Neutrophil (primary cell): ENCODE measurements at regions not wholly inside any gene's neighbourhood (a gene's known extent, or its start where the extent isn't known, plus 50 kb on each side); places are given as distances from the start of the nearest gene placed in this dataset.

ENCODE experiments used
- H3K27ac ChIP-seq: fragments of 200-600 bp; sonication (generic); 2 replicates; pipeline ENCODE4 v1.5.1; 2016; ENCODE audit warnings: mild to moderate bottlenecking, moderate library complexity
- H3K27me3 ChIP-seq: fragments of 200-600 bp; sonication (generic); 2 replicates; pipeline ENCODE4 v1.6.0; 2016; ENCODE audit warnings: mild to moderate bottlenecking
- H3K36me3 ChIP-seq: fragments of 200-600 bp; sonication (generic); 2 replicates; pipeline ENCODE4 v1.5.1; 2017
- H3K4me1 ChIP-seq, 2 experiments: fragments of 200-600 bp in 1 of 2; sonication (generic) in 1 of 2; 1 replicate in 1 of 2; 2 replicates in 1 of 2; pipeline versions ENCODE4 v1.5.1 to v1.6.1; 2013 to 2016; ENCODE audit warnings: low read depth in 1 of 2, low read length in 1 of 2, mild to moderate bottlenecking in 1 of 2, moderate library complexity in 1 of 2; ENCODE audit not compliant: control insufficient read depth in 1 of 2, insufficient read depth in 1 of 2
- H3K4me3 ChIP-seq, 2 experiments: fragments of 200-600 bp in 1 of 2; sonication (generic) in 1 of 2; 1 replicate in 1 of 2; 2 replicates in 1 of 2; pipeline ENCODE4 v1.5.1; 2013 to 2016; ENCODE audit warnings: low read depth in 1 of 2, low read length in 1 of 2, mild to moderate bottlenecking in 1 of 2, moderate library complexity in 1 of 2
- H3K9me3 ChIP-seq: fragments of 200-600 bp; sonication (generic); 2 replicates; pipeline ENCODE4 v1.5.1; 2016
- TF ChIP-seq, protein P1 (sequence below): fragments of 200-600 bp; sonication (generic); IDR thresholded peaks from 2 replicates; pipeline ENCODE4 v1.5.1; 2016; ENCODE audit warnings: antibody characterized with exemption

DNA sequence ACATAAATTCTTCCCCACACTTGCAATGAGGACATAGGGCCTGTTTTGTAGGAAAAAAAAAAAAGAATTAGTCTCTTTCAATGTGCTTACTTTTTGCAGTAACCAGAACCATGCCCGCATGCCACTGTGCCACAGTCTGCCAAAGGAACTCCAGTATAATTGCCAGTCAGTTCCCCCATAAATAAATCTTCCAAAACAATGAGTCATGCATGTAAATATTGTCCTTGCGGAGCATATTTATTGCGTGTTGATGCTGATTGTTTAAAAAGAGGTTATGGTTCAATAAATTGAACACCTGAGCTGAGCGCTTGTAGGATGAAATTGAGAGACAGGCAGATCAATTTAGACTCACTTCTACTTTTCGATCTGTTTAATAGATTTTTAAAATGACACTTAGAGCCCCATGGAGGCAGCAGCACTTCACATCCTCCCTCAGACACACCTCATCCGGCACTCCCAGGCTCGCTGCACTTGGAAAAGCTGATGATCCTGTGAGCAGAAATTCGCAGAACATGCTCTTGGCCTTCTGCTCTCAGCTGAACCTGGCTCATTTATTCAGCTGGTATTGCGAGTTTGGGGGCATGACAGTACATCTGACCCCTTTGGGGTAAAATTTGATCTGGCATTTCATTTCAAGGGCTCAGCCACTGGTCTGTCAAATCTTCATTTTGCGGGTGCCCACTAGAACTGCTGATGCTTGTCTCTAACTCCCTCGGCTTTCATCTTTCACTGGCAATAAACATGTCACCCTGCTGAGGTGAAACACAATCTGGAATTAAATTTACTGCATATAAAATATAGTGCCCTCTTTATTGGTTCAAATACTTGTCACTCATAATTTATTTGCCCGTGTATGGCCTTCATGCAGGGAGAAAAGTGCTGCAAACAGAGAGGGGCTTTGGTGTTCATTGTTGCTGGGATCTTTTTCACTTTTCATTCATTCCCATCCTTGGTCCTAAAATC, 371.1 kb upstream of the POU3F2 start:
- Histone ChIP-seq H3K27me3 (no peaks in the 10 kb centered on the region), H3K4me3 (no peak overlapping the region), H3K36me3 (no peaks in the 10 kb centered on the region), H3K27ac (no peak overlapping the region), H3K9me3 (no peaks in the 10 kb centered on the region), H3K4me1 (no peaks in the 10 kb centered on the region)
- TF ChIP-seq, protein P1, sequence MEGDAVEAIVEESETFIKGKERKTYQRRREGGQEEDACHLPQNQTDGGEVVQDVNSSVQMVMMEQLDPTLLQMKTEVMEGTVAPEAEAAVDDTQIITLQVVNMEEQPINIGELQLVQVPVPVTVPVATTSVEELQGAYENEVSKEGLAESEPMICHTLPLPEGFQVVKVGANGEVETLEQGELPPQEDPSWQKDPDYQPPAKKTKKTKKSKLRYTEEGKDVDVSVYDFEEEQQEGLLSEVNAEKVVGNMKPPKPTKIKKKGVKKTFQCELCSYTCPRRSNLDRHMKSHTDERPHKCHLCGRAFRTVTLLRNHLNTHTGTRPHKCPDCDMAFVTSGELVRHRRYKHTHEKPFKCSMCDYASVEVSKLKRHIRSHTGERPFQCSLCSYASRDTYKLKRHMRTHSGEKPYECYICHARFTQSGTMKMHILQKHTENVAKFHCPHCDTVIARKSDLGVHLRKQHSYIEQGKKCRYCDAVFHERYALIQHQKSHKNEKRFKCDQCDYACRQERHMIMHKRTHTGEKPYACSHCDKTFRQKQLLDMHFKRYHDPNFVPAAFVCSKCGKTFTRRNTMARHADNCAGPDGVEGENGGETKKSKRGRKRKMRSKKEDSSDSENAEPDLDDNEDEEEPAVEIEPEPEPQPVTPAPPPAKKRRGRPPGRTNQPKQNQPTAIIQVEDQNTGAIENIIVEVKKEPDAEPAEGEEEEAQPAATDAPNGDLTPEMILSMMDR, result no peak

DNA sequence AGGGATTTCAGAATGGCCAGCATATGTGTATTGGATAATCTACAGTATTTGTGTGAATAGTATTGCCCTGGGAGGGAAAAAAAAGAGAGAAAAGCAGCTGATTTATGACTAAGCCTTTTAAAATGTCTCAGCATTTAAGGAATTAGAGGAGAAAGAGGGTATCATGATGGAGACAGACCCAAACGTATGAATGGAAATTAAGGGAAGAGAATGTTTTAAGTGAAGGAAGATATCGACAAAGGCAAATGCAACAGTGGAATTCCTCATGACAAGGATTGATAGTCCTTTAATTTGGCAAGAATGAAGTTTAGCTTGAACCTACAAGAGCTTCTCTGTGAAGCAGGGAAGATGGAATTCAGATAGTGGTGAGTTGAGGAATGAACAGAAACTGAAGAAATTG, 367.3 kb upstream of the POU3F2 start:
- Histone ChIP-seq H3K36me3 (no peaks in the 10 kb centered on the region), H3K27me3 (no peaks in the 10 kb centered on the region)
- TF ChIP-seq, protein P1, result no peak

DNA sequence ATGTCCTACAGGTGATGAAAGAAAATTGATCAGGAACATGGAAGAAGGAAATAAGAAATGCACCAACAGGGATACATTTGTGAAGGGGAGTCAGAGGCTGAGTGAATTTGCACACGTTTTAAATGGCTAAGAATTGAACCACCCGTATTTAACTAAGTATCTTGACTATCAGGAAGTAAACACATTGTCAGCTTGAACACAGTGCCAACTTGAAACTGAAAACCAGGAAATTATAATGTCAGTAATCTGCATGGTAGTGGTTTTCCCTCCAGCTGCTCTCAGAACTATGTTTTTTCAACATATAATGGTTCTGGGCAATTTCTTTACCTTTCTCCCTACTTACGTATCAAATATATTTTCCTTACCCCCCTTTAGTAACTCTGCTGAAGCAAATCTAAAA, 366.5 kb upstream of the POU3F2 start:
- Histone ChIP-seq H3K9me3 (no peaks in the 10 kb centered on the region), H3K4me1 (no peaks in the 10 kb centered on the region), H3K4me3 (no peak overlapping the region), H3K27ac (no peak overlapping the region), H3K36me3 (no peaks in the 10 kb centered on the region), H3K27me3 (no peaks in the 10 kb centered on the region)
- TF ChIP-seq, protein P1, result no peak

More for the DNA sequence above, 367.3 kb upstream of the POU3F2 start:
- no peaks in the 10 kb centered on the region for H3K9me3 ChIP-seq
- H3K27ac ChIP-seq, result no peak overlapping the region
- no peaks in the 10 kb centered on the region for H3K4me1 ChIP-seq
- H3K4me3 ChIP-seq, result no peak overlapping the region

DNA sequence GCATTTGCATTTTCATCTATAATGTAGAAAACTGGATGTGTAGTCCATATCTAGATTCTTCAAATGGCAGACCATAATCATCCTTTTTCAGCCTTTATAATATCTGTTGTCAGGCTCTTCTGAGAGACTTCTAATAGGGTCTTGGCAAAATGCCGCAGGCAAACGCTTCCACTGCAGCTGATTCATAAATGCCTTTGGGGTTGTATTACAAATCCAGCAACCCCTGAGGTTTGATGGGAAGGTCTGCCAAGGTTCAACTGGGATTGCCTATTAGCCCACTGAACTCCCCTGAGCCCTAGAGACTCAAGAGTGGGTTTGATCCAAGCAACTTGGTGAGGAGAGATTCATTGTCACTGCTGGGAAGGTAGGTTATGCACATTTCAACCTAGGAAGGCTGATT, 365.2 kb upstream of the POU3F2 start:
- Histone ChIP-seq H3K27me3 (no peaks in the 10 kb centered on the region), H3K9me3 (no peaks in the 10 kb centered on the region), H3K4me3 (no peak overlapping the region), H3K4me1 (no peaks in the 10 kb centered on the region), H3K36me3 (no peaks in the 10 kb centered on the region), H3K27ac (no peak overlapping the region)
- TF ChIP-seq, protein P1, result no peak

DNA sequence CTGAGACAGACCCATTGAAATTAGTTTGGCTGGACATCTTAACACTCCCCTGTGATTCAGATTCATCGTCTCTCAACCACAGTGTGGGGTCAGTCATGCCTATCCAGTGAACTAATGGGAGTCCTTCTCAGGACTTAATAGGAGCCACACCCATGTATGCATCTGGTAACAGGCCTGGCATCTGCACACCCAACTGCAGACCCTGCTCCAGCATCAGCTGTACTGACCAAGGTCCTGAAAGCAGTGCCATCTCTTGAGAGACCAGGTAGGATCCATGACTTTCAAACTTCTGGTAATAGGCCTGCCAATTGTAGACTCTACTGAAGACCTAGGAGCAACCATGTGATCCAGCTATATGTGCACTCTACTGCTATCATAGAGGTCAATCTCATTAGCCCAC, 363.6 kb upstream of the POU3F2 start:
- H3K4me3 ChIP-seq, result no peak overlapping the region
- H3K27ac ChIP-seq, result no peak overlapping the region
- no peaks in the 10 kb centered on the region for H3K27me3 ChIP-seq
- H3K36me3 ChIP-seq, result no peaks in the 10 kb centered on the region
- TF ChIP-seq, protein P1, result no peak
- no peaks in the 10 kb centered on the region for H3K9me3 ChIP-seq
- H3K4me1 ChIP-seq, result no peaks in the 10 kb centered on the region
